GM21526 (cell line): ENCODE measurements at regions not wholly inside any gene's neighbourhood (a gene's known extent, or its start where the extent isn't known, plus 50 kb on each side); places are given as distances from the start of the nearest gene placed in this dataset.

ENCODE experiments used
- ATAC-seq: cut with Tn5 transposase; IDR thresholded peaks from one replicate; pipeline ENCODE4 v1.9.1; 2021; ENCODE audit warnings: moderate library complexity; ENCODE audit not compliant: unreplicated experiment, low FRiP score

GRCh38 chr2:174669336-174669735 is 71.7 kb upstream of the WIPF1 start:
- no peak for ATAC-seq

- no peak for ATAC-seq
Measured at GRCh38 chr2:174668075-174668474, 70.5 kb upstream of the WIPF1 start.

- ATAC-seq, result no peak
Measured at GRCh38 chr2:174667250-174667860, 69.8 kb upstream of the WIPF1 start.

- ATAC-seq, result no peak
Measured at GRCh38 chr2:174666845-174667244, 69.2 kb upstream of the WIPF1 start.

- no peak for ATAC-seq
Measured at GRCh38 chr2:174666312-174666711, 68.7 kb upstream of the WIPF1 start.

- no peak for ATAC-seq
Measured at GRCh38 chr2:174664084-174664759, 66.6 kb upstream of the WIPF1 start.

- no peak for ATAC-seq
Measured at GRCh38 chr2:174663550-174663949, 65.9 kb upstream of the WIPF1 start.

- no peak for ATAC-seq
Measured at GRCh38 chr2:174662859-174663258, 65.3 kb upstream of the WIPF1 start.

- no peak for ATAC-seq
Measured at GRCh38 chr2:174662459-174662858, 64.9 kb upstream of the WIPF1 start.

- no peak for ATAC-seq
Measured at GRCh38 chr2:174660984-174661675, 63.5 kb upstream of the WIPF1 start.

- ATAC-seq, result no peak
Measured at GRCh38 chr2:174659069-174659900, 61.7 kb upstream of the WIPF1 start.

- no peak for ATAC-seq
Measured at GRCh38 chr2:174656676-174657176, 59.1 kb upstream of the WIPF1 start.

- ATAC-seq, result no peak
Measured at GRCh38 chr2:174656035-174656434, 58.4 kb upstream of the WIPF1 start.

GRCh38 chr2:174654419-174654941 is 56.9 kb upstream of the WIPF1 start:
- ATAC-seq, result no peak

GRCh38 chr2:174648896-174649295 is 51.3 kb upstream of the WIPF1 start:
- no peak for ATAC-seq
